Pons (tissue), 1 donor: ENCODE measurements at regions not wholly inside any gene's neighbourhood (a gene's known extent, or its start where the extent isn't known, plus 50 kb on each side); places are given as distances from the start of the nearest gene placed in this dataset.

Experiments
- DNase-seq: peaks from one replicate; pipeline ENCODE4 v3.0.0-alpha.2; 2016; ENCODE audit warnings: low spot score

DNA sequence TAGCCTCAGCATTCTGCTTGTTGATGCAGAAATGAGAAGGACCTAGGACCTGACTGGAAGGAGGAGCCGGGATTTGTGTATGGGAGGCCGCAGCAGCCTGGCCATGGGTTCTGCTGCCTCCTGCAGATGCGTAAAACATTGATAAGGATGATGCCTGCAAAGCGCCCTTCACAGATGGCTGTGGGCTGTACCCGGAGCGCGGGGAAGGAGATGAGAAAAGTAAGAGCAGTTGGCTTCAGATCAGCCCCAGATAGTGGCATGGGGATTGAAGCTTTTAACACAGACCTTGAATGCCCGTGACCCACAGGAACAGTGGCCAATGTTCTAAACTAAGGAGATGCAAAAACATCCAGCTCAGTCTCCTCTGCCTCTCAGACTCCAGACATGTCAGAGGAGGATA, 136.4 kb upstream of the KCNG1 start:
- DNase-seq: no peak

DNA sequence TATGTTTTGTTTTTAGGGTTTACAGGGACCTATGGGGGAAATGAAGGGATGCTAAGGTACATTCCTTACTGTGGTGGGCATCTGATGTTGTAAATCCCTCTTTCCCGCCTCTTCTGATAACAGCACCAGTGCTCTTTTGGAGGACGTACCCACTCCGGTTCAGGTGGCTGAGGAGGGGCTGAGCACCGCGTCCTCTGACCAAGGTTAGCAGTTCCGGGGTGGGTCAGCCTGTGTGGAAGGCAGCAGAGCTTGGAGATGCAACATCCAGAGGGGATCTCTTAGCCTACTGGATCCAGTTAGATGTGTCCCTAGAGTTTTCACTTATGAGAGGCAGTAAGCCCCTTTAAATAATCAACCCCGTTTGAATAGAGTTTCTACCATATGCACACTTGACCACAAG, 135.3 kb upstream of the KCNG1 start:
- DNase-seq: no peak

GRCh38 chr20:51156041-51156982, 133.4 kb upstream of the KCNG1 start:
- no peak for DNase-seq

DNA sequence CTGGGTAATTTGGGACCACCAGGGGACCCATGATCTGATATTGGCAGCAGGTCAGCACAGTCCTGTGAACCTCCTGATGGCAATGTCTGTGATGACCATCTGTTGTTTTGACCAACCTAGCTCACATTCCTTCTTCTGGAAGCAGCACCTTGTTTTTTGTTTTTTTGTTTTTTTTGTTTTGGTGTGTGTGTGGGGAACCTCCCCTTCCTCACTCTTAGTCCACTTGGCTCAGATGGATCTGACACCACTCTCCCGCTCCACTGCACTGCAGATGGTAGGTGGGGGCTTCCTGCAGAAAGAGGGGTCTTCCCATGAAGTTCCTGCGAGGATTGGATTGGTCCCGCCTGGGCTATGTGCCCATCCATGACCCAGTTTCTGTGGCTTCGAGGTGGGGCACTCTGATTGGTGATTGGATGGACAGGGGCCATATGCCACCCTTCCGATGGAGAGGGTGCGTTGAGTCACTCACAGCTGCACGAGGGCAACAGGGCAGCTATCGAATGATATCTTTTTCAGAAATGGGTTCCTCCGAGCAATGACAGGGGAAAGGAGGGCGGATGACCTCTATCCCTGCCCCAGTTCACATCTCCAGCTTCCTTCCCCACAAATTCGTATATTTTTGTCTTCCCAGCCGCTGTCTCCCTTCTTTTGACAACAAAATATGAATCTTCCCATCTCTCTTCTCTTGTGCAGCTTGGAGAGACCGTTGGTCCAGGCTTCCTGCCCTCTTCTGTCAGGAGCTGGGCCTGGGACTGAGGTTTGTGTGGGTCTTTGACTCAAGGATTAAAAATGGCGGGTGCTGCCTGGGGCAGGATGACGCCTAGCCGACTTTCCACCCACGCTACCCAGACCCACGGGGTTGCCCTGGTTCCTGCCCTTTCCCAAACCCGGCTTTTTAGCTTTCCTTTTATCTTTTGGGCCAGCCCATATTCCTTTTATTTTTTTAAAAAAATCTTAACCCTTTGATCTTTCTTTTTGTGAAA, 132.1 kb upstream of the KCNG1 start:
- DNase-seq: no peak

DNA sequence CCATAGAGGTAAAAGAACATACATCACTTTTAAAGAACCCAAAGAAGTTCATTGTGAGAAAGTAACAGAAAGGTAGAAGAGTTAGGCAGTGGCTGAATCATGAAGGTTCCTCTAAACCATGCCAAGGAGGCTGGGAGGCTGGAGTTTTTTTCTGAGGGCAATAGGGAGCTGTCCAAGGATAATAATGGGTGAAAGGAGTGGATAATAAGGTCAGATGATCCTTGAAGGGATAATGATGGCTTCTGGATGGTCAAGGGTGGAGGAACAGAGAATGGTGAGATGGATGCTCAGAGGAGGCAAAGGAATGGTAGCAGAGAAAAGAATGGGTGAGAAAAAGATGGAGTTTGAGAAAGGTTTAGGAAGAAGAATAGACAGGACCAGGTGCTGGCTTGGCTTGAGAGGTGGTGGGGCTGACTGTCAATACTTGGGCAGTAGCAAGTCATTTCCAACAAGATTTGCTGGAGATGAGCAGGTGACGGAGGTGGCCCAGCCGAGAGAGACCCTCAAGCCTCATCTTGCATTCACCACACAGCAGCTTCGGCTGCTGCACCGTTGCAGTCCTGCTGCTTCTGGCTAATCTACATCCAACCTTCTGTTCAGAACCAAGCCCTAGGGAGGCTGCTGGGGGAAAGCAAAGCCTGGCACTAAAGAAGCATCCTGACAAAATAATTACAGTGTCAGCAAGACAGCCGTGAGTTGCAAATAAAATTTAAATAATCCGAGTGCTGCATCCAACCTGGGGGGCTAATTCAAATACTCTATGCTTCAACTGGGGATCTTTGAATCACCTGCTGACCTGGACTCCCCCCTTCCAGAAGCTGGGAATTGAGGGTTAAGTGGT, 131.2 kb upstream of the KCNG1 start:
- DNase-seq: no peak

DNA sequence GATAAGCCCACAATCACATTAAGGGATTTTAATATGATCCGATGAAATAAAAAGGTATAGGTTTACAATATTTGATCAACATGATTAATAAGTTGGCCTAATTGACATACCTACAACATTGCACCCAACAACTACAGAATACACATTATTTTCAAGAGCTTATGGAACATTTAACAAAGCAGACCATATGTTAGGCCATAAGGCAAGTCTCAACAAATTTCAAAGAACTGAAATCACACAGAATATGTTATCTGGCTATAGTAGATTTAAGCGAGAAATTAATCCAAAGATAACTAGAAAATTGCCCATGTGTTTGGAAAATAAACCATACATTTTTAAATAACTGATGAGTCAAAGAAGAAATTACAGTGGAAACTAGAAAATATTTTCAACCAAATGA, 126.0 kb upstream of the KCNG1 start:
- no peak for DNase-seq

DNA sequence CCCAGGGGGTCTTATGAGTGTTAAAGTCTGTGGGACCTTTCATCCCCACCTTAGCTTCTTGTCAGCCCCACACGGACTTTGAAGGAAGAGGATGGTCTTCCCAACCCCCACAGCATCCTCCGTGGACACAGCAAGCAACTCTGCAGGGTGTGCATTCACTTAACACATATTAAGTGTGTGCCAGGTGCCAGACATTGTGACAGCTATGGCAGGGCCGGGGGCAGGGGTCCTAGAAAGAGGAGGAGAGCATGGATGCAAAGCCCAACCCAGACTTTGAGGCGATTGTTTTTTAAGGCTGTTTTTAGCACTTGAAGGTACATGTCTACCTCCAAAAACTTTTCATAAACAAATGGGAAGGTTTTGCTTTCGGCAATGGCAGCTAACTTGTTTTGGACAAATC, 121.6 kb upstream of the KCNG1 start:
- no peak for DNase-seq

GRCh38 chr20:51143652-51144051, 120.7 kb upstream of the KCNG1 start:
- no peak for DNase-seq

DNA sequence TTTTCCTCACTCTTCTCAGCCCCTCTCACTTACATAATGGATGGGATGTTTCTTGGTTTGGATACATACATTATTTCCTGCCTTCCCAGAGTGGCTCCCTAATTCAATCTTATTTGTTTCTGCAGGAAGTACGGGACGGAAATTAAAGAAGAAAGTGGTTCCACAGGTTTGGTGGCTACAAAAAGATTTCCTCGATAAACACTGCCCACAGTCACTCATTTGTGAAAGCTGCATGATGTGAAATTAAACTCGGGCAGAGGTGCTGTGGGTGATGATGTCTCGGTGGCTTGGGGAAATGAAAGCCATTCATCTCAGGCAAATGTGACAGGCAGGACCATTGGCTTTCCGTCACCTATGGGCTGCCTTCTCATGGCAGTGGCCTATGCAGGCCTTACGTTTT, 119.5 kb upstream of the KCNG1 start:
- DNase-seq: no peak

DNA sequence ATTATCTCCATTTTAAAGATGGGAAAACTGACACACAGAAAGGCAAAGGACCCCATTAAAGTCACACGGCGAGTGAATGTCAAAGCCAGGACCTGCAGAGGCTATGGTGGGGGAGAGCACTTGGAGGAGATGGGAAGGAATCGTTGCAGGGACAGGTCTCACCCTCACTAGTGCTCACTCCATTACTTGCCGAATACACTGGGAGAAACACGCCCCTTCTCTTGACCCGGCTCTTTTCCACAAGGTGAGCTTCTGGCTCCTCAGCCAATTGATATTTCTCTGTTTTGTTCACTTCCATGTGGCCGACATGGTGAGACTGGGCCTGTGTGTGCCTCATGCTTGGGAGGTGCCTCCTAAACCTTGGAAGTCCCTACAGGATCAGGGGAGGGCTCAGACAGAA, 117.8 kb upstream of the KCNG1 start:
- no peak for DNase-seq

DNA sequence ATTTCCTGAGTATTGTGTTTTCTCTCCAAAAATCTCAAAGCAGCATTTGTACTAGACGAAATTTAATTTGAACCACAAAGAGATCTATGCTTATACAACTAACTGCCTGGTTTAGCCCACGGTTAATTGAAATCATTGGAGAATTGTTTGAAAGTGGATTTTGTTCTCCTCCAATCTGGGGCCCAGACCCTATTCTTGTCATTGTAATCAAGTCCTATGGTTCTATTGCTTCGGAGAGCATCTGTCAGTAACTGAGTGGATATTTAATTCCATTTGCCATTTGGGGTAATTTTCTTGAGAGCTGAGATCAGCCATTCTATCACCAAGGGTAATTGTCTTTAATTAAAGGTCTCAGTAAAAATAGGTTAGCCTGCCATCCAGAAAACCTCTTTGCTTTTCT, 117.0 kb upstream of the KCNG1 start:
- no peak for DNase-seq

- no peak for DNase-seq
Measured at GRCh38 chr20:51138576-51138975, 115.7 kb upstream of the KCNG1 start.

GRCh38 chr20:51137461-51137860, 114.6 kb upstream of the KCNG1 start:
- DNase-seq: no peak

DNA sequence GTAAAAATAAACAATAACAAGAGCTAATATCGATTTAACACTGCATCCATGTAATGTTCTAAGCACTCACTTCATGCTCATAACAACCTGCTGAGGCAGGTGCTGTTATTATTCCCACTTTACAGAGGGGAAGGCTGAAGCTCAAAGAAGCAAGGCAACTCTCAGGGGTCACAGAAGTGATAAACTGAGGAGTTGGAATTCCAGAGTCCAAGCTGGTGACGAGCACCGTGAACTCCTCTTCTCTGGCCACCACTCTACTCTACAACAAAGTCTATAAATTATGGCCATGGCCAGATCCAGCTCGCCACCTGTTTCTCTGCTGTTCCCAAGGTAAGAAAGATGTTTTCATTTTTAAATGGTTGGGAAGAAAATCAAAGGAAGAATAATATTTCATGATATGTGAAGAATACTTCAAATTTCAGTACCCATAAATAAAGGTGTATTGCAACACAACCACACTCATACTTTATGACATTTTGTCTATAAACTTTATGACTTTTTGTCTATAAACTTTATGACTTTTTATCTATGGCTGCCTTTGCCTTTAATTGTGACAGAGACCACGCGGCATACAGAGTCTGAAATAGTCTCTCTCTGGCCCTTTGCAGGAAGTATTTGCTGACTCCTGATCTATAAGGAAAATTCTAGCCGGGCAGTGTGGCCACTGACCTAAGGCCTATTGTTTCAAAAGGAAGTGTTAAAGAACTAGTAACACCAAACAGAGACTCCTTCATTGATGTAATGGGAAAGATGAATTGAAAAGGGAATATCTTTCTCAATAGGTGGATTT, 113.2 kb upstream of the KCNG1 start:
- no peak for DNase-seq

GRCh38 chr20:51134405-51134804, 111.5 kb upstream of the KCNG1 start:
- no peak for DNase-seq

DNA sequence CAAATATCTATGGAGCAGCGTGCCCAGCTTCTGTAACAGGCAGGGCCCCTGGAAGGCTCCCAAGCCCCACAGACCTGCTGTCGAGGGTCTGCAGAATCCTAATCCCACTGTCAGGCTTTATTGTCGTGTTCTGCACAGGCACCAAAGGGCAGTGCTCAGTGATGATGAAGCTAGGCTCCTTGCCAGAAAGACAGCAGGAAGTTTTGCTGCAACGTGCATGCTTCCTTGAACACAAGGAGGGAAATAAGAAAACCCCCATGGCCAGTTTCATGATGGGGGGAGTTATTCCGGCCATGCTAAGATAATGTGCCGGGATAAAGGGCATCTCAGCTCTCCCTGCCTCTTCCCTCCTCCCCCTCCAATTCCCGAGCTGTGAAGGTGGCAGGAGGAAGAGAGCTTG, 109.4 kb upstream of the KCNG1 start:
- no peak for DNase-seq

GRCh38 chr20:51131811-51132210, 108.9 kb upstream of the KCNG1 start:
- no peak for DNase-seq

- no peak for DNase-seq
Measured at GRCh38 chr20:51129147-51129776, 106.4 kb upstream of the KCNG1 start.

DNA sequence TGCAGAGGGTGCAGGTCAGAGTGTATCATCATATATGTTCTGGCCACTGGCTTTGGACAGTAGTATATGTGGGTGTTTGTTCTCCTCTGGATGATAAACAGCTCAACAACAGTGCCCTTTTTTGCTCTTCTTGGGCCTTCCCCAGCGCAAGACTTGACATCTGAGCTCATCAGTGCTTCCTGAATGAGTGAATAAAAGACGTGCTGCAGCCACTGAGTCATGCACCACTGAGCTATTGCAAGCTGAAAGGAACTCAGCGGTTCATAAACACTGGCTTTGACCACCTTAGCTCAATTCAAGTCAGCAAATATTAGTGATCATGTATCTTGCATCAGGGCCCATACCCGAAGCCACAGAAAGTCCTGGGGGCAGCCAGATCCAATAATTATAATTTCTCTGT, 105.3 kb upstream of the KCNG1 start:
- no peak for DNase-seq

- no peak for DNase-seq
Measured at GRCh38 chr20:51127713-51128112, 104.8 kb upstream of the KCNG1 start.

DNA sequence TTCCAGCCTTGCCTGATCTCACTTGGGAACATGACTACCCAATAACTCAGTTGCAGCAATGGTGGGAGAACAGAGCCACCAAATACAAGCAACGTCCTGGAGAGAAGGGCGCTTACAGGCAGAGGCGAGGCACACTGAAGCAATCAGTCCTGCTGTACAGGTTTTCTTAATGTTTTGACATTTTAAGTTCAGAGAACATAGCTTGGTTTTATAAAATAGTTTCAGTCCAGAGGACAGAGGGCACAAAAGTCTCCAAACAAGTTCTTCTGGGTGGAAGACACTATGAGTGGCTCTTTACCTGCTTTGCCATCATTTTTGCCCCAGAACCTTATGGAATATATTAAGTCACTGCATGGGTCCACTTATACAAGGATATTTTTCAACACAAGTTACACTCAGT, 103.4 kb upstream of the KCNG1 start:
- no peak for DNase-seq
